ENCODE measurements at regions not wholly inside any gene's neighbourhood (a gene's known extent, or its start where the extent isn't known, plus 50 kb on each side); places are given as distances from the start of the nearest gene placed in this dataset.

GRCh38 chr2:15681089-15681885, 89.6 kb downstream of the DDX1 start:
- TF ChIP-seq CTCF (IDR thresholded peaks at IDR 0.05), result no peak
- no peak overlapping the region for H3K9ac ChIP-seq
- H3K79me2 ChIP-seq, result no peaks in the 10 kb centered on the region

GRCh38 chr2:15682354-15682753, 90.7 kb downstream of the DDX1 start:
- no peaks in the 10 kb centered on the region for H3K27me3 ChIP-seq (ENCODE audit: control insufficient read depth, insufficient read depth, low read length)
- no peaks in the 10 kb centered on the region for H3K9me3 ChIP-seq (ENCODE audit: control insufficient read depth, low read length)
- no peak for TF ChIP-seq CTCF (IDR thresholded peaks at IDR 0.05)
- H3K4me2 ChIP-seq (ENCODE audit: low read length), result no peak overlapping the region
- H3K27ac ChIP-seq, result no peak overlapping the region
- H3K4me1 ChIP-seq, result no peaks in the 10 kb centered on the region
- H2AFZ ChIP-seq, result no peak overlapping the region
- H3K36me3 ChIP-seq (ENCODE audit: control insufficient read depth, insufficient read depth, low read length), result no peaks in the 10 kb centered on the region
- H3K9ac ChIP-seq, result no peak overlapping the region
- H3K79me2 ChIP-seq, result no peaks in the 10 kb centered on the region
- no peak overlapping the region for H3K4me3 ChIP-seq (ENCODE audit: low read depth, low read length)

More at GRCh38 chr2:15681089-15681885, 89.6 kb downstream of the DDX1 start:
- H3K4me1 ChIP-seq, result no peaks in the 10 kb centered on the region
- no peak overlapping the region for H2AFZ ChIP-seq
- H3K9me3 ChIP-seq (ENCODE audit: control insufficient read depth, low read length), result no peaks in the 10 kb centered on the region
- H3K36me3 ChIP-seq (ENCODE audit: control insufficient read depth, insufficient read depth, low read length), result no peaks in the 10 kb centered on the region
- H3K4me3 ChIP-seq (ENCODE audit: low read depth, low read length), result no peak overlapping the region
- H3K27ac ChIP-seq, result no peak overlapping the region
- H3K27me3 ChIP-seq (ENCODE audit: control insufficient read depth, insufficient read depth, low read length), result no peaks in the 10 kb centered on the region
- no peak overlapping the region for H3K4me2 ChIP-seq (ENCODE audit: low read length)

GRCh38 chr2:15684161-15685039, 92.7 kb downstream of the DDX1 start:
- Histone ChIP-seq H3K9me3 (ENCODE audit: control insufficient read depth, low read length) (no peaks in the 10 kb centered on the region), H3K36me3 (ENCODE audit: control insufficient read depth, insufficient read depth, low read length) (no peaks in the 10 kb centered on the region), H3K79me2 (no peaks in the 10 kb centered on the region), H2AFZ (no peak overlapping the region), H3K9ac (no peak overlapping the region), H3K4me1 (no peaks in the 10 kb centered on the region), H3K4me3 (ENCODE audit: low read depth, low read length) (no peak overlapping the region), H3K27me3 (ENCODE audit: control insufficient read depth, insufficient read depth, low read length) (no peaks in the 10 kb centered on the region), H3K4me2 (ENCODE audit: low read length) (no peak overlapping the region), H3K27ac (no peak overlapping the region)
- no peak for TF ChIP-seq CTCF (IDR thresholded peaks at IDR 0.05)

- no peak overlapping the region for H3K4me3 ChIP-seq (ENCODE audit: low read depth, low read length)
- no peaks in the 10 kb centered on the region for H3K79me2 ChIP-seq
- no peaks in the 10 kb centered on the region for H3K27me3 ChIP-seq (ENCODE audit: control insufficient read depth, insufficient read depth, low read length)
- no peaks in the 10 kb centered on the region for H3K36me3 ChIP-seq (ENCODE audit: control insufficient read depth, insufficient read depth, low read length)
- H3K4me2 ChIP-seq (ENCODE audit: low read length), result no peak overlapping the region
- no peaks in the 10 kb centered on the region for H3K9me3 ChIP-seq (ENCODE audit: control insufficient read depth, low read length)
- H3K27ac ChIP-seq, result no peak overlapping the region
- no peak overlapping the region for H3K9ac ChIP-seq
- H3K4me1 ChIP-seq, result no peaks in the 10 kb centered on the region
- TF ChIP-seq CTCF (IDR thresholded peaks at IDR 0.05), result no peak
- H2AFZ ChIP-seq, result no peak overlapping the region
These were observed 93.5 kb downstream of the DDX1 start for GRCh38 chr2:15685143-15685542.
